ENCODE measurements at regions not wholly inside any gene's neighbourhood (a gene's known extent, or its start where the extent isn't known, plus 50 kb on each side); places are given as distances from the start of the nearest gene placed in this dataset.

DNA sequence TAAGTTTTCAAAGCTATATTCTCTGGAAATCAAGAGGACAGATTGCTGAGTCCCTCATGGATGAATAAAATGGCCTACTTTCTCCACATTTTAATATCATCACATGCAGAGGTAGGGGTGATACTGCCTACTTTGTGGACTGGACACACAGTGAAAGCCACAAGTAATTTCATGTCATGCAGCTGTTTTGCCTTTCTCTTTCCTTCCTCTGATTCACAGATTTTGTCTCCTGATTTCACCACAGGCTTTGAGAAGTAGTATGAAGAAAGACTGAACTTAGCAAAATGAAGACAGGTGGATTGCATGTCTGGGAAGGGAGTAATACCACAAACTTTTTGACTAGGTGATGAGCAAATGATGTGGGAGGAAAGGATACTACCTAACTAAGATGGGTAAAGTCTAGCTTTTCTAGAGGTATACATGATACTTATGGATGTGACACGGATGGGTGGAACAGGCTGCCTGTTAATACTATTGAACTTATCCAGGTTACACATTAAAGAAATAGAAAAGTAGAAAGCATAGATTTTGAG lies 478.4 kb upstream of the GOT2 start:
- no peaks in the 10 kb centered on the region for H3K36me3 ChIP-seq
- no peaks in the 10 kb centered on the region for H3K9me3 ChIP-seq
- no peak overlapping the region for H3K4me3 ChIP-seq
- H3K27ac ChIP-seq = no peak overlapping the region
- intact Hi-C loops (cut with DNase I; ENCODE audit: low total_unique reads) = no loop called here
- TF ChIP-seq, protein P1, sequence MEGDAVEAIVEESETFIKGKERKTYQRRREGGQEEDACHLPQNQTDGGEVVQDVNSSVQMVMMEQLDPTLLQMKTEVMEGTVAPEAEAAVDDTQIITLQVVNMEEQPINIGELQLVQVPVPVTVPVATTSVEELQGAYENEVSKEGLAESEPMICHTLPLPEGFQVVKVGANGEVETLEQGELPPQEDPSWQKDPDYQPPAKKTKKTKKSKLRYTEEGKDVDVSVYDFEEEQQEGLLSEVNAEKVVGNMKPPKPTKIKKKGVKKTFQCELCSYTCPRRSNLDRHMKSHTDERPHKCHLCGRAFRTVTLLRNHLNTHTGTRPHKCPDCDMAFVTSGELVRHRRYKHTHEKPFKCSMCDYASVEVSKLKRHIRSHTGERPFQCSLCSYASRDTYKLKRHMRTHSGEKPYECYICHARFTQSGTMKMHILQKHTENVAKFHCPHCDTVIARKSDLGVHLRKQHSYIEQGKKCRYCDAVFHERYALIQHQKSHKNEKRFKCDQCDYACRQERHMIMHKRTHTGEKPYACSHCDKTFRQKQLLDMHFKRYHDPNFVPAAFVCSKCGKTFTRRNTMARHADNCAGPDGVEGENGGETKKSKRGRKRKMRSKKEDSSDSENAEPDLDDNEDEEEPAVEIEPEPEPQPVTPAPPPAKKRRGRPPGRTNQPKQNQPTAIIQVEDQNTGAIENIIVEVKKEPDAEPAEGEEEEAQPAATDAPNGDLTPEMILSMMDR (IDR thresholded peaks at IDR 0.05) = no peak
- TF ChIP-seq POLR2A (IDR thresholded peaks at IDR 0.05) = no peak
- no peak for TF ChIP-seq POLR2AphosphoS5 (IDR thresholded peaks at IDR 0.05)
- no peak for TF ChIP-seq EP300 (IDR thresholded peaks at IDR 0.05; ENCODE audit: low read depth)
- DNase-seq = no peak
- WGBS, 2 donors (ENCODE audit: low coverage in 1 of 2) = 67 to 78% methylated on average over 1 of the region's 1 CpG
- no peaks in the 10 kb centered on the region for H3K27me3 ChIP-seq
- in situ Hi-C loops (cut with MboI; ENCODE audit: low pct_ligation_motif_present in 1 of 4, low pct_unique_long_range_greater_than_20kb in 1 of 4, low sequenced_read_pairs in 3 of 4) = no loop called here
- no peaks in the 10 kb centered on the region for H3K4me1 ChIP-seq

DNA sequence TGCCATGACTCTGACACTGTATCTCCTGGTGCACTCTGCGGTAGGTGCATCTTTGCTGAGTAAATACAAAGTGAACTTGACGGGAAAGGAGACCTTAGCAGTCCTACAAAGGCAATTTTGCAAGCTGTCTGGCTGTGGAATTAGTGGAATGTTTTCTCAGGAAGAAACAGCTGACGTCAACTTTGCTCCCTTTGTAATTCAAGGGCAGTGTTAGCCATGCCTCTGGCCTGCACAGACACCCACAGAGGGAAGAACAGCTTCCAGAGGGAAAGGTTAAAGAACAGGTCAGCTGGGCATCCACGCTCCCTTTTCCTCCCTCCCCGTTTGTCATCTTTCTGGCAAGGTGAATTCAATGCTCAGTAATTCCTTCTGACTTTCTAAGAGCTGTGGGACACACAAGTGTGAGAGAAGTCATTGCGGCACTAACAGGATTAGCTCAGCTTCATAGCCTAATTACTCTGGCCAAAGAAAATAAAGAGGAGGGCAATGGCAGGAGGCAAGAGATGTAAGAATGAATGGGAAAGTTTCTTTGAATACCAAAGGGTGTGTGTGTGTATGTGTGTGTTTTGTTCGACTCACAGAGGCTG lies 476.9 kb upstream of the GOT2 start:
- Histone ChIP-seq H3K36me3 (no peaks in the 10 kb centered on the region), H3K27me3 (no peaks in the 10 kb centered on the region), H3K4me3 (no peak overlapping the region), H3K27ac (no peak overlapping the region), H3K9me3 (no peaks in the 10 kb centered on the region), H3K4me1 (no peaks in the 10 kb centered on the region)
- WGBS, 2 donors (ENCODE audit: low coverage in 1 of 2) = 29 to 34% methylated on average over 3 to 7 of the region's 7 CpGs
- TF ChIP-seq POLR2A (IDR thresholded peaks at IDR 0.05) (no peak), EP300 (IDR thresholded peaks at IDR 0.05; ENCODE audit: low read depth) (no peak), POLR2AphosphoS5 (IDR thresholded peaks at IDR 0.05) (no peak)
- TF ChIP-seq, protein P1 (IDR thresholded peaks at IDR 0.05) = no peak
- DNase-seq = no peak
- intact Hi-C loops (cut with DNase I; ENCODE audit: low total_unique reads) (no loop called here), in situ Hi-C loops (cut with MboI; ENCODE audit: low pct_ligation_motif_present in 1 of 4, low pct_unique_long_range_greater_than_20kb in 1 of 4, low sequenced_read_pairs in 3 of 4) (no loop called here)

DNA sequence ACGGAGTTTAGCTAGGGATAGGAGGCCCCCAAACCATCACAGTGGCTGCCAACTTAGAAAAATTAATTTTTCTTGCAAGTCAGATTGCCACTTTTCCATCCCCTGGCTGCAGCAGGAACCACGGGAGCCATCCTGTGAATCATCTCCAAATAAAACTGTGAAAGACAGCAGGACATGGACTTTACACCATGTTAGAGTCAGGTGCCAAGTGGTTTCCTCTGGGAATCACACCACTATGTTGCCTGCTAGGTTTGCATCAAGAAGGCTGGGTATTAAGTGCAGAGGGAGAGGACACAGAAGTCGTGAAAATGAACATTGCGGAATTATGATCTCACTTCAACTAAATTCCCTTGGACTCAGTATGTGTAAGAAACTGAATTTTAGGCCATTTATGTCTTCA lies 471.3 kb upstream of the GOT2 start:
- no peak for DNase-seq
- H3K27me3 ChIP-seq = no peaks in the 10 kb centered on the region
- H3K36me3 ChIP-seq = no peaks in the 10 kb centered on the region
- 79 to 80% methylated on average over 2 to 4 of the region's 4 CpGs for WGBS, 2 donors (ENCODE audit: low coverage in 1 of 2)
- in situ Hi-C loops (cut with MboI; ENCODE audit: low pct_ligation_motif_present in 1 of 4, low pct_unique_long_range_greater_than_20kb in 1 of 4, low sequenced_read_pairs in 3 of 4) (no loop called here), intact Hi-C loops (cut with DNase I; ENCODE audit: low total_unique reads) (no loop called here)
- H3K4me1 ChIP-seq = no peaks in the 10 kb centered on the region
- no peak for TF ChIP-seq POLR2A (IDR thresholded peaks at IDR 0.05)
- H3K4me3 ChIP-seq = no peak overlapping the region
- no peak overlapping the region for H3K27ac ChIP-seq
- H3K9me3 ChIP-seq = no peaks in the 10 kb centered on the region

DNA sequence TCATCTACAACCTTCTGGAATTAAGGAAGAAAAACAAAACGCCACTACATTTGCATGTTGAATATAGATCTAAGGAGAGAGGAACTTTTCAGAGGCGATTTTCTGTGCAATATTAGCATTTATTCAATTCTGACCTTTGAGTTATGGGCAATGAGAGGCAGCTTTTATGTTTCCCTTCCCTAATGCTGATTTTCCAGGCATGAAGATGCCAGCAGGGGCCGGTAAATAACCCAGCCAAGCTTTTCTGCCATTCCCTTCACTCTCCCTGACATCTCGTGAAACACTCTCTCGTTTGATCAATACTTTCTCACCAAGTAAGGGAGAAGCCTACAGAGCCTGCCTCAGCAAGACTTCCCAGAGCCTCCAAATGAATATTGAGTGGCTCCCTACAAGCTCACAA lies 470.5 kb upstream of the GOT2 start:
- H3K4me1 ChIP-seq = no peaks in the 10 kb centered on the region
- H3K36me3 ChIP-seq = no peaks in the 10 kb centered on the region
- H3K27ac ChIP-seq = no peak overlapping the region
- intact Hi-C loops (cut with DNase I; ENCODE audit: low total_unique reads) = no loop called here
- no peak for DNase-seq
- in situ Hi-C loops (cut with MboI; ENCODE audit: low pct_ligation_motif_present in 1 of 4, low pct_unique_long_range_greater_than_20kb in 1 of 4, low sequenced_read_pairs in 3 of 4) = no loop called here
- H3K4me3 ChIP-seq = no peak overlapping the region
- no peaks in the 10 kb centered on the region for H3K9me3 ChIP-seq
- TF ChIP-seq POLR2A (IDR thresholded peaks at IDR 0.05) = no peak
- TF ChIP-seq POLR2AphosphoS5 (IDR thresholded peaks at IDR 0.05) = no peak
- TF ChIP-seq, protein P1 (IDR thresholded peaks at IDR 0.05) = no peak
- TF ChIP-seq EP300 (IDR thresholded peaks at IDR 0.05; ENCODE audit: low read depth) = no peak
- 65% methylated on average over 5 of the region's 5 CpGs for WGBS, 2 donors (ENCODE audit: low coverage in 1 of 2)
- no peaks in the 10 kb centered on the region for H3K27me3 ChIP-seq
